Transverse colon (tissue), 4 donors: ENCODE measurements at regions not wholly inside any gene's neighbourhood (a gene's known extent, or its start where the extent isn't known, plus 50 kb on each side); places are given as distances from the start of the nearest gene placed in this dataset.
"Not testable (repeated sequence)": the region's sequence is repeated elsewhere in the genome, so short reads cannot be mapped to it uniquely, and the experiment has no call there.

ENCODE experiments used
- EP300 ChIP-seq: sonication (generic); formaldehyde crosslinking; IDR thresholded peaks from one replicate; pipeline ENCODE4 v1.6.1; 2017; ENCODE audit warnings: antibody characterized with exemption, low read depth
- POLR2A ChIP-seq: fragments of 450-650 bp; IDR thresholded peaks from one replicate; pipeline ENCODE4 v1.6.1; 2016; ENCODE audit warnings: antibody characterized with exemption, mild to moderate bottlenecking, moderate library complexity
- POLR2AphosphoS5 ChIP-seq, 3 donors: sonication (generic); formaldehyde crosslinking; IDR thresholded peaks; one replicate each; pipeline ENCODE4 v1.6.1; 2016; ENCODE audit warnings: antibody characterized with exemption in 3 of 3
- TF ChIP-seq, protein P1 (sequence below), 5 experiments: fragments of 200-600 bp in 3 of 5; fragments of 450-650 bp in 2 of 5; sonication (generic) in 3 of 5; IDR thresholded peaks; 1 replicate in 2 of 5; 2 replicates in 3 of 5; pipeline ENCODE4 v1.5.1; 2016 to 2017; ENCODE audit warnings: antibody characterized with exemption in 5 of 5, inconsistent platforms in 3 of 5, mild to moderate bottlenecking in 2 of 5, moderate library complexity in 1 of 5

DNA sequence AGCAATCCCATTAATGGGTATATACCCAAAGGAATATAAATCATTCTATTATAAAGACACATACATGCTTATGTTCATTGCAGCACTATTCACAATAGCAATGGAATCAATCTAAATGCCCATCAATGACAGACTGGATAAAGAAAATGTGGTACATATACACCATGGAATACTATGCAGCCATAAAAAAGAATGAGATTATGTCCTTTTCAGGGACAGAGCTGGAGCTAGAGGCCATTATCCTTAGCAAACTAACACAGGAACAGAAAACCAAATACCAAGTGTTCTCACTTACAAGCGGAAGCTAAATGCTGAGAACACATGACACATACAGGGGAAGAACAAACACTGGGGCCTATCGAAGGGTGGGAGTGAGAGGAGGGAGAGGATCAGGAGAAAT lies 276.3 kb downstream of the RRAGC start:
- TF ChIP-seq, protein P1, sequence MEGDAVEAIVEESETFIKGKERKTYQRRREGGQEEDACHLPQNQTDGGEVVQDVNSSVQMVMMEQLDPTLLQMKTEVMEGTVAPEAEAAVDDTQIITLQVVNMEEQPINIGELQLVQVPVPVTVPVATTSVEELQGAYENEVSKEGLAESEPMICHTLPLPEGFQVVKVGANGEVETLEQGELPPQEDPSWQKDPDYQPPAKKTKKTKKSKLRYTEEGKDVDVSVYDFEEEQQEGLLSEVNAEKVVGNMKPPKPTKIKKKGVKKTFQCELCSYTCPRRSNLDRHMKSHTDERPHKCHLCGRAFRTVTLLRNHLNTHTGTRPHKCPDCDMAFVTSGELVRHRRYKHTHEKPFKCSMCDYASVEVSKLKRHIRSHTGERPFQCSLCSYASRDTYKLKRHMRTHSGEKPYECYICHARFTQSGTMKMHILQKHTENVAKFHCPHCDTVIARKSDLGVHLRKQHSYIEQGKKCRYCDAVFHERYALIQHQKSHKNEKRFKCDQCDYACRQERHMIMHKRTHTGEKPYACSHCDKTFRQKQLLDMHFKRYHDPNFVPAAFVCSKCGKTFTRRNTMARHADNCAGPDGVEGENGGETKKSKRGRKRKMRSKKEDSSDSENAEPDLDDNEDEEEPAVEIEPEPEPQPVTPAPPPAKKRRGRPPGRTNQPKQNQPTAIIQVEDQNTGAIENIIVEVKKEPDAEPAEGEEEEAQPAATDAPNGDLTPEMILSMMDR (IDR thresholded peaks at IDR 0.05), result not testable (repeated sequence)
- TF ChIP-seq POLR2AphosphoS5 (IDR thresholded peaks at IDR 0.05); EP300; POLR2A: not testable (repeated sequence)
